GM19023 (cell line): ENCODE measurements at regions not wholly inside any gene's neighbourhood (a gene's known extent, or its start where the extent isn't known, plus 50 kb on each side); places are given as distances from the start of the nearest gene placed in this dataset.
"Not testable (repeated sequence)": the region's sequence is repeated elsewhere in the genome, so short reads cannot be mapped to it uniquely, and the experiment has no call there.

ENCODE experiments used
- ATAC-seq: cut with Tn5 transposase; IDR thresholded peaks from one replicate; pipeline ENCODE4 v1.9.1; 2021; ENCODE audit warnings: mild to moderate bottlenecking, moderate library complexity; ENCODE audit not compliant: unreplicated experiment

GRCh38 chr6:113795371-113795770 lies 61.8 kb upstream of the MARCKS start:
- ATAC-seq, result not testable (repeated sequence)

- no peak for ATAC-seq
Observed at GRCh38 chr6:113796038-113796437, 61.1 kb upstream of the MARCKS start.

GRCh38 chr6:113802779-113803178 lies 54.4 kb upstream of the MARCKS start:
- ATAC-seq, result no peak

- peak; percentile 88 for ATAC-seq
Observed at GRCh38 chr6:113805173-113805790, 51.9 kb upstream of the MARCKS start.

- no peak for ATAC-seq
Observed at GRCh38 chr6:113805811-113806495, 51.2 kb upstream of the MARCKS start.
